OCI-LY1 (cell line): ENCODE measurements at regions not wholly inside any gene's neighbourhood (a gene's known extent, or its start where the extent isn't known, plus 50 kb on each side); places are given as distances from the start of the nearest gene placed in this dataset.

ENCODE experiments used
- H2AFZ ChIP-seq: fragments of 200-600 bp; sonication (generic), shearing (Covaris generic); 2 replicates; pipeline ENCODE4 v1.6.0; 2014; ENCODE audit warnings: antibody characterized with exemption, mild to moderate bottlenecking, low read length
- H3F3A ChIP-seq: fragments of 200-600 bp; sonication (generic), shearing (Covaris generic); 2 replicates; pipeline ENCODE4 v1.6.0; 2014; ENCODE audit warnings: mild to moderate bottlenecking, antibody characterized with exemption, low read length, moderate library complexity; ENCODE audit not compliant: insufficient read depth
- H3K27ac ChIP-seq: fragments of 200-600 bp; sonication (generic); 2 replicates; pipeline ENCODE4 v1.5.1; 2014; ENCODE audit warnings: low read length, mixed run types, mild to moderate bottlenecking, low read depth; ENCODE audit not compliant: poor library complexity, severe bottlenecking
- H3K27me3 ChIP-seq: fragments of 200-600 bp; sonication (generic); 2 replicates; pipeline ENCODE4 v1.6.0; 2014; ENCODE audit warnings: antibody characterized with exemption, mild to moderate bottlenecking, low read length, moderate library complexity; ENCODE audit not compliant: insufficient read depth
- H3K36me3 ChIP-seq: fragments of 200-600 bp; sonication (generic); 2 replicates; pipeline ENCODE4 v1.6.1; 2014; ENCODE audit warnings: mild to moderate bottlenecking, antibody characterized with exemption, low read length, moderate library complexity, mixed read lengths; ENCODE audit not compliant: insufficient read depth
- H3K4me1 ChIP-seq: fragments of 200-600 bp; sonication (generic); 2 replicates; pipeline ENCODE4 v1.5.1; 2014; ENCODE audit warnings: mild to moderate bottlenecking, low read length, moderate library complexity; ENCODE audit not compliant: insufficient read depth, severe bottlenecking
- H3K4me2 ChIP-seq: fragments of 200-600 bp; sonication (generic), shearing (Covaris generic); 2 replicates; pipeline ENCODE4 v1.6.1; 2014; ENCODE audit warnings: low read length
- H3K4me3 ChIP-seq: fragments of 200-600 bp; sonication (generic); 2 replicates; pipeline ENCODE4 v1.5.1; 2014; ENCODE audit warnings: low read length, low read depth, mild to moderate bottlenecking, mixed read lengths; ENCODE audit not compliant: poor library complexity, severe bottlenecking
- H3K79me2 ChIP-seq: fragments of 200-600 bp; shearing (Covaris generic); 2 replicates; pipeline ENCODE4 v1.6.1; 2016; ENCODE audit warnings: mixed run types, low read length, mixed read lengths; ENCODE audit not compliant: insufficient read depth
- H3K9ac ChIP-seq: fragments of 200-600 bp; sonication (generic), shearing (Covaris generic); 2 replicates; pipeline ENCODE4 v1.6.1; 2014; ENCODE audit warnings: mild to moderate bottlenecking, low read length, mixed read lengths
- H3K9me2 ChIP-seq: fragments of 200-600 bp; sonication (generic), shearing (Covaris generic); 2 replicates; pipeline ENCODE4 v1.6.1; 2014; ENCODE audit warnings: low read depth, mild to moderate bottlenecking, low read length, mixed read lengths
- H3K9me3 ChIP-seq: fragments of 200-600 bp; shearing (Covaris generic); 2 replicates; pipeline ENCODE4 v1.6.1; 2014; ENCODE audit warnings: low read length, mixed read lengths
- H4K20me1 ChIP-seq: fragments of 200-600 bp; sonication (generic), shearing (Covaris generic); 2 replicates; pipeline ENCODE4 v1.6.0; 2016; ENCODE audit warnings: mild to moderate bottlenecking, low read length; ENCODE audit not compliant: insufficient read depth
- EZH2 ChIP-seq: fragments of 200-600 bp; sonication (generic), shearing (Covaris generic); IDR thresholded peaks from 2 replicates; pipeline ENCODE4 v1.8.0; 2017; ENCODE audit warnings: borderline replicate concordance, mixed run types, mild to moderate bottlenecking, antibody characterized with exemption, low read length, moderate library complexity, mixed read lengths
- TF ChIP-seq, protein P1 (sequence below): fragments of 200-600 bp; sonication (generic), shearing (Covaris generic); IDR thresholded peaks from 2 replicates; pipeline ENCODE4 v1.5.1; 2017; ENCODE audit warnings: mild to moderate bottlenecking, antibody characterized with exemption, low read length, moderate library complexity, mixed read lengths

DNA sequence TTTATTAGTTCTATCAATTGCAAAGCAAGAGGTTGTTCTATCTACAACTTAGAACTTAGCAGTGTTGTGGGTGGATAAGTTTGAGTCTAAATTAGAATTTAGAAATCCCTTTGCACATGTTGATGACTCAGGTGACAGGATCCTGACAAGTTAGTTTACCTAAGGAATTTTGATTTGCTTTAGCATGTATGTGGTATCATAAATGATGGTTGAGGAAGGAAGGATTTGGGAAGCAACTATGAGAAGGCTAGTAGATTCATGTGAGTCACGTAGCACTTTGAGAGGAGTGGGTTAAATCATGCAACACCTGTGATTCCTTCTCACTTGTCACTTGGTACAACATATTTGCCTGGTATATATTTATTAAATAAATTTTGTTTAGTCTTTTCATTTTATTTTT is 223.7 kb upstream of the USP25 start:
- Histone ChIP-seq H3K4me1 (no peaks in the 10 kb centered on the region), H2AFZ (no peak overlapping the region), H3K4me3 (no peak overlapping the region), H3K36me3 (no peaks in the 10 kb centered on the region), H3K9me2 (no peaks in the 10 kb centered on the region), H3K9ac (no peak overlapping the region), H3K4me2 (no peak overlapping the region), H3F3A (no peaks in the 10 kb centered on the region), H4K20me1 (no peaks in the 10 kb centered on the region), H3K27ac (no peak overlapping the region), H3K79me2 (no peaks in the 10 kb centered on the region), H3K27me3 (no peaks in the 10 kb centered on the region), H3K9me3 (no peaks in the 10 kb centered on the region)
- TF ChIP-seq, protein P1, sequence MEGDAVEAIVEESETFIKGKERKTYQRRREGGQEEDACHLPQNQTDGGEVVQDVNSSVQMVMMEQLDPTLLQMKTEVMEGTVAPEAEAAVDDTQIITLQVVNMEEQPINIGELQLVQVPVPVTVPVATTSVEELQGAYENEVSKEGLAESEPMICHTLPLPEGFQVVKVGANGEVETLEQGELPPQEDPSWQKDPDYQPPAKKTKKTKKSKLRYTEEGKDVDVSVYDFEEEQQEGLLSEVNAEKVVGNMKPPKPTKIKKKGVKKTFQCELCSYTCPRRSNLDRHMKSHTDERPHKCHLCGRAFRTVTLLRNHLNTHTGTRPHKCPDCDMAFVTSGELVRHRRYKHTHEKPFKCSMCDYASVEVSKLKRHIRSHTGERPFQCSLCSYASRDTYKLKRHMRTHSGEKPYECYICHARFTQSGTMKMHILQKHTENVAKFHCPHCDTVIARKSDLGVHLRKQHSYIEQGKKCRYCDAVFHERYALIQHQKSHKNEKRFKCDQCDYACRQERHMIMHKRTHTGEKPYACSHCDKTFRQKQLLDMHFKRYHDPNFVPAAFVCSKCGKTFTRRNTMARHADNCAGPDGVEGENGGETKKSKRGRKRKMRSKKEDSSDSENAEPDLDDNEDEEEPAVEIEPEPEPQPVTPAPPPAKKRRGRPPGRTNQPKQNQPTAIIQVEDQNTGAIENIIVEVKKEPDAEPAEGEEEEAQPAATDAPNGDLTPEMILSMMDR: no peak
- TF ChIP-seq EZH2: no peak

DNA sequence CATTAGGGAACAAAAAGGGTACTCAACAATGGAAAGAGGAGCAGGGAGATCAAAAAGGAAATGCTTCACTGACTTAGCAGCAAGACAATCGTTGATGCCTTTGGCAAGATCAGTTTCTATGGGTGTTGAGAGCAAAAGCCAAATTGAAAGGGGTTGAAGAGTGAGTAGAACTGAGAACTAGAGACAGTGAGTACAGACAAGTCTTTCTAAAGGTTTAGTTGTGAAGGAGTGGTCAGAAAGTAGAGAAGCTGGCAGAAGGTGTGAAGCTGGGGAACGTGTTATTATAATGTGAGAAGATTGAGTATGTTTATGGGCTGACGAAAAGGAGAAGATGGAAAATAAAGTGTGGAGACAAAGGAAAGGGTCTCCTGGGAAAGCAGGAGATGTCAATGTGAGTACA is 221.2 kb upstream of the USP25 start:
- Histone ChIP-seq H2AFZ (no peak overlapping the region), H4K20me1 (no peaks in the 10 kb centered on the region), H3K9me3 (no peaks in the 10 kb centered on the region), H3K36me3 (no peaks in the 10 kb centered on the region), H3K27ac (no peak overlapping the region), H3K4me2 (no peak overlapping the region), H3F3A (no peaks in the 10 kb centered on the region), H3K4me1 (no peaks in the 10 kb centered on the region), H3K9me2 (no peaks in the 10 kb centered on the region), H3K27me3 (no peaks in the 10 kb centered on the region), H3K4me3 (no peak overlapping the region), H3K9ac (no peak overlapping the region), H3K79me2 (no peaks in the 10 kb centered on the region)
- TF ChIP-seq, protein P1: no peak
- no peak for TF ChIP-seq EZH2

DNA sequence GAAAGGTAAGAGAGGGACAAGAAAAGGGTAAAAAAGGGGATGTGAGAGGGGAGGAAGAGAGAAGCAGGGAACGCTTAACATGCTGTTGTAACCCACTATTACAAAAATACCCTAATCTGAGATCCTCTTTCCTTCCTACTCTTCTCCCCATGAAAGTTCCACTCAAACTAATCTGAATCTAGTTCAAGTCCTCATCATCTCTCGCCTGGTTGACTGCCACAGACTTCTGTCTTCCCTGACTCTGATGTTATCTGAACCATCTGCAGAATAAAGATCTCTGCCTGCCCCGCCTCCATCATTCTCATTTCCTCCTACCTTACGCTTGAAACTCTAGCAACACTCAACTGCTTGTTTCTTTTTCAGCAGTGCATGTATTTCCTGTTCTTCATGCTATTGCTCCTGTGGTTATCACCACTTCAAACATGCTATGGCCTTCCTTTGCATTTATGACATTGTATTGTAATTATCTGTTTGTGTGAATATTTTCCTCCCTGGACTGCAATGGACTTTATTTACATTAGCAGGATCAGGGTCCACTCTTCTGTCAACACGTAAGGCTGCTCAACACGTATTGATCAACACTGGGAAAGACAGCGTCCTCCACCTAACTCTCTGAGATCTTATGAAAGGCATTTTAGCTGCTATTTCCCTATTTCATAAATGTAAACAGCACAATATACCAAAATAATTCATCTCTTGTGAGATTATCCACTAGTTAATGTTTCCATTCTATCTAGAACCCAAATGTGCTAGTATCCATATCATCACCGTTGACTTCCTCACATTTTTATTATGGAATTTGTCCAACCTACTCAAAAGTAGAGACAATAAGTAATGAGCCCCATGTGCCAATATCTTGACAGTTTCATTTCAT is 215.5 kb upstream of the USP25 start:
- no peaks in the 10 kb centered on the region for H3K79me2 ChIP-seq
- no peaks in the 10 kb centered on the region for H3K27me3 ChIP-seq
- H3K4me1 ChIP-seq: peaks cover 7% of the 10 kb centered on the region
- H3K27ac ChIP-seq: no peak overlapping the region
- H2AFZ ChIP-seq: no peak overlapping the region
- H3K9me3 ChIP-seq: no peaks in the 10 kb centered on the region
- TF ChIP-seq, protein P1: no peak
- no peak for TF ChIP-seq EZH2
- H3F3A ChIP-seq: no peaks in the 10 kb centered on the region
- no peaks in the 10 kb centered on the region for H3K36me3 ChIP-seq
- H3K9ac ChIP-seq: no peak overlapping the region
- no peak overlapping the region for H3K4me2 ChIP-seq
- H3K9me2 ChIP-seq: no peaks in the 10 kb centered on the region
- no peaks in the 10 kb centered on the region for H4K20me1 ChIP-seq
- no peak overlapping the region for H3K4me3 ChIP-seq
